Central memory CD8-positive, alpha-beta T cell (primary cell): ENCODE measurements at regions not wholly inside any gene's neighbourhood (a gene's known extent, or its start where the extent isn't known, plus 50 kb on each side); places are given as distances from the start of the nearest gene placed in this dataset.
"Not testable (repeated sequence)": the region's sequence is repeated elsewhere in the genome, so short reads cannot be mapped to it uniquely, and the experiment has no call there.

ENCODE experiments used
- ATAC-seq: fragments of 150-1000 bp; cut with Tn5 transposase; replicated peaks from 2 replicates; pipeline ENCODE4 v1.10.0; 2022; ENCODE audit warnings: mild to moderate bottlenecking, moderate FRiP score, moderate number of reproducible peaks; ENCODE audit not compliant: poor library complexity, severe bottlenecking; ENCODE audit errors: extremely low read depth
- DNase-seq, 2 donors: peaks; one replicate each; pipeline ENCODE4 v3.0.0; 2021; ENCODE audit warnings: low spot score in 2 of 2
- H3K27ac Mint-ChIP-seq: one replicate; pipeline ENCODE4 v1.8.0; 2022; ENCODE audit warnings: low read depth, mild to moderate bottlenecking, moderate library complexity, mixed read lengths
- H3K27me3 Mint-ChIP-seq: one replicate; pipeline ENCODE4 v1.8.0; 2022; ENCODE audit warnings: mixed read lengths
- H3K36me3 Mint-ChIP-seq: one replicate; pipeline ENCODE4 v1.8.0; 2022; ENCODE audit warnings: mild to moderate bottlenecking, moderate library complexity, mixed read lengths; ENCODE audit not compliant: insufficient read depth
- H3K4me1 Mint-ChIP-seq: one replicate; pipeline ENCODE4 v1.8.0; 2022; ENCODE audit warnings: mixed read lengths
- H3K4me3 Mint-ChIP-seq: one replicate; pipeline ENCODE4 v1.8.0; 2022; ENCODE audit warnings: mild to moderate bottlenecking, moderate library complexity, mixed read lengths
- H3K9me3 Mint-ChIP-seq: one replicate; pipeline ENCODE4 v1.8.0; 2022; ENCODE audit warnings: mixed read lengths

DNA sequence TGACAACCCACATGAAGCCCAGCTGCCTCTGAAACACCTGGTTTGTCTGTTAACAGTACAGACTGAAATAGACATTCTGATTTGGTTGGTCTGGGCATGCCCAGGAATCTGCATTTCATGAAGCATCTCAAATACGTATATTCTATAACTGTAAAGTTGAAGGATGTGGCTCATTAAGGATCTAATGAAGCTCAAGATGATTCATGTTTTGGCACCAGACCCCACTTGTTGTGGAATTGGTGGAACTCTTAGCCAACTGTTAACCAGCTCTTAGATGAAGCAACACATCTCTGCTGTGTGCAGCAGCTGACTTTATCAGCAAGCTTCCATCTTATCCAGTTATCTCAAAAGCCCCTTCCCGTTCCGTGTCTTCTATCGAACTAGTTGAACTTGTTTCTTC lies 232.2 kb downstream of the INSC start:
- H3K4me1 Mint-ChIP-seq: no peaks in the 10 kb centered on the region

DNA sequence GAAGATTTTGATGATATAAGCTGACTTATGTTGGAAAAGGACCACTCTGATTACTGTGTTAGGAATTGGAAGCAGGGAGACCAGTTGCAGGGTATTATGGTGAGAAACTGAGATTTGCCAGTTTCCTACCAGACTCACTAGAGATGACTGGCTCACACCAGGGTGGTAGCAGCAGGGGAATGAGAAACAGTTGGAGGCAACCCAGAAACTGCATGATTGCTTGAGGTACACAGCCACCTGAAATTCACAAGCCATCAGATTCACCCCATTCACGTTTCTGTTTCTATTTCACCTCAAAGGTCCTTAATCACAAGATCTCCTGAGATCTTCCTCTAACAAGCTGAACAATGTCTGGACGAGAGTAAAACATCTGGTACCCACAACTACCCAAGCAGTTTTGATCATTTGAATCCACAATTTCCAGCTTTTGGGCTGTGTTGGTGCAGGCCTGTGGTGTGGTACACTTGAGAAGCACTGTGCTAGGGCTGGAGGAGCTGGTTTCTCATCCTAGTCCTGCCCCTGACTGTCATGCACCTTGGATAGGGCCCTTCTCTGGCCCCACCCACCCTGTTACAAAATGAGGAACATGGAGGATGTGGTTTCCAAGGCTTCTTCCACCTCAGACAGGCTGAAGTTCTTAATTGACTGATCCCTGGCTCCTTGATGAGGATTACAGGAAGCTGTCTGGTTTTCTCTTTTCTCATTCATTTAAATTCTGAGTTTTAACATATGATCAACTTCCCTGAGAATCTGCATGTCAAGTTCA lies 233.4 kb downstream of the INSC start:
- Mint-ChIP-seq H3K4me3 (no peak overlapping the region), H3K27ac (no peak overlapping the region), H3K27me3 (no peaks in the 10 kb centered on the region), H3K4me1 (no peaks in the 10 kb centered on the region), H3K9me3 (no peaks in the 10 kb centered on the region), H3K36me3 (peaks cover 2% of the 10 kb centered on the region)
- DNase-seq: no peak
- ATAC-seq: no peak

More for the DNA sequence above, 232.2 kb downstream of the INSC start:
- Mint-ChIP-seq H3K27me3 (no peaks in the 10 kb centered on the region), H3K36me3 (peaks cover 2% of the 10 kb centered on the region), H3K9me3 (no peaks in the 10 kb centered on the region), H3K4me3 (no peak overlapping the region), H3K27ac (no peak overlapping the region)
- ATAC-seq (no peak), DNase-seq (no peak)

DNA sequence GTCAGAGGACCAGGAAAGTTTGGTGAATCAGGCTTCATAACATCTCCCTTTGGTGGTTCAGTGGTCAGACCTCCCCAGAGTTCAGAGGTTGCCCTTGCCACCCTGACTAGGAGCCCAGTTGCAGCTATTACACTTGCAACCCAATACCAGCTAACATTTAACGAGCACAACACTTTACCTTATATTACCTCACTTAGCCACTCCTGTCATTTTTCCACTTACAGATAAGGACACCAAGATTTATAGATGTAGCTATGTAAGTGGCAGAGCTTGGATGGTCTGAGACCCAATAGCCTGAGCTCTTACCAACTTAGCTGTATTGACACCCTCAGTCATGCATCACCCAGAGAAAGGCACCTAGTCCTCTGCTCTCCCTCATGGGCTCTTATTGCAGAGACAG lies 234.7 kb downstream of the INSC start:
- Mint-ChIP-seq H3K9me3 (no peaks in the 10 kb centered on the region), H3K27ac (no peak overlapping the region), H3K4me1 (no peaks in the 10 kb centered on the region), H3K36me3 (peaks cover 2% of the 10 kb centered on the region), H3K27me3 (no peaks in the 10 kb centered on the region), H3K4me3 (no peak overlapping the region)
- DNase-seq (no peak), ATAC-seq (no peak)

- H3K4me1 Mint-ChIP-seq: no peaks in the 10 kb centered on the region
- no peak for DNase-seq
- no peak for ATAC-seq
- peaks cover 6% of the 10 kb centered on the region for H3K9me3 Mint-ChIP-seq
- peaks cover 2% of the 10 kb centered on the region for H3K36me3 Mint-ChIP-seq
- no peak overlapping the region for H3K4me3 Mint-ChIP-seq
- H3K27ac Mint-ChIP-seq: no peak overlapping the region
- H3K27me3 Mint-ChIP-seq: peaks cover 8% of the 10 kb centered on the region
Measured at GRCh38 chr11:15361316-15361715, 246.6 kb downstream of the INSC start.

DNA sequence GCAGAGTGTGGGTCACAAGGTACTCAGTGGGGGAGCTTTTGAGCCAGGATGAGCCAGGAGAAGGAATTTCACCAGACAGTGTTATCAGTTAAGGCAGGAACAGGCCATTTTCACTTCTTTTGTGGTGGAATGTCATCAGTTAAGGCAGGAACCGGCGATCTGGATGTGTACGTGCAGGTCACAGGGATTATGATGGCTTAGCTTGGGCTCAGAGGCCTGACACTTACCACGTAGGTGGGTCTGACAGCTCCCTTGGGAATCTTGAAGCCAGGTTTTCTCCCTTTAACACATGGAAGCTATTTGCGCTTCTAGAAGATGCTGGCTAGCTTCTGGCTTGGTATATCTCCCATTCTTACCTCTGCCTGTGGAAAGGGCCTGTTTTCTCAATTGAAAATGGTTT lies 250.6 kb downstream of the INSC start:
- not testable (repeated sequence) for H3K36me3 Mint-ChIP-seq, H3K4me1 Mint-ChIP-seq, H3K27ac Mint-ChIP-seq, ATAC-seq, H3K4me3 Mint-ChIP-seq, DNase-seq
- peaks cover 16% of the 10 kb centered on the region for H3K9me3 Mint-ChIP-seq
- peaks cover 12% of the 10 kb centered on the region for H3K27me3 Mint-ChIP-seq

GRCh38 chr11:15367695-15368094 lies 253.0 kb downstream of the INSC start:
- Mint-ChIP-seq H3K27ac (no peak overlapping the region), H3K36me3 (peaks cover 4% of the 10 kb centered on the region)

DNA sequence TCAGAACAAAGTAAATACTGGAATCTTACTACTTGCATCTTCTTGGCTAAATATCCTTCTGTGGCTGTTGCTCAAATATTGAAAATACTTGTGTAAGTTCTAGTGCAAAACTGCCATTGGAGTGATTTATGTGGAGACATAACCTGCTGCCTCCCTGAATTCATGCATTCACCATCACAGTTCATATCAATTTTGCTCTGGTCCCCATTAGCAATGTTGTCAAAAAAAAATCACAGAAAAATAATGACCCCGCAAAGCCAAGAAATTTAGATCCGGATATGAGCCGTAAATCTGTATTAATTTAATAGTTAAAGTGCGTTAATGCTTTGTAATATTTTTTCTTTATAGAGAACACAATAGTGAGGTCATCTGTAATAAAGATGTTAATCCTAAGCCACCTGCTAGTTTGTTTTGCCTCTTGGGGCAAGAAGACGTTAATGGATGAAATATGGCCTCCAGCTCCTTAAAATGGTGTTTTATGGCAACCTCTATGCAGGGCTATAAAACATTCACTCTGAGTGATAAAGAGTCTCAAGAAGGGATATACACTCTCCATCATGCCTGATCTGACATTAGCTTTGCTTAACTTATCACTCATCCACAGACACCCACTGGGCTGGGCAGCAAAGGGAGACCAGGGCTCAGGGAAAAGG lies 255.9 kb downstream of the INSC start:
- Mint-ChIP-seq H3K36me3 (peaks cover 4% of the 10 kb centered on the region), H3K9me3 (peaks cover 13% of the 10 kb centered on the region), H3K27ac (no peak overlapping the region), H3K4me3 (no peak overlapping the region), H3K4me1 (no peaks in the 10 kb centered on the region), H3K27me3 (peaks cover 11% of the 10 kb centered on the region)
- ATAC-seq: no peak
- DNase-seq: no peak

More at GRCh38 chr11:15367695-15368094, 253.0 kb downstream of the INSC start:
- DNase-seq (no peak), ATAC-seq (no peak)
- no peak overlapping the region for H3K4me3 Mint-ChIP-seq
- H3K27me3 Mint-ChIP-seq: peaks cover 12% of the 10 kb centered on the region
- H3K9me3 Mint-ChIP-seq: peaks cover 16% of the 10 kb centered on the region
- H3K4me1 Mint-ChIP-seq: no peaks in the 10 kb centered on the region

DNA sequence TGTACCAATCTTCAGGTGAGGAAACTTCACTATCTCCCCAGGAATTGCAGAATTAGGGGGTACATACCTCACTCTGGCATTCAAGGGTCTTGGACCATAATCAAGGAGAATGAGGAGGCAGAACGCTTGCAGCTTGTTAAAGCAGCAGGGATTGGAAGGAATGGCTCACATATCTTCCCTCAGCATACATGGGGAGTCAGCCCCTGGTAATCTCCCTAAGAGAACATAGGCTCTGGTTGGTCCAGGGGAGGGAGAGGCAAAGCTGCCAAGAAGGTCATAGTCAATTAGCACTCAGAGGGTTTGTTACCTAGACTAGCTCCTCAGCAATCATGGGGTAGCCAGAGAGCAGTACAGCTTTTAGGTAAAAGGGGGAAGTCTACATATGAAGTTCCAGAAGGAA lies 256.8 kb downstream of the INSC start:
- Mint-ChIP-seq H3K4me3 (no peak overlapping the region), H3K4me1 (no peaks in the 10 kb centered on the region), H3K27ac (no peak overlapping the region), H3K27me3 (peaks cover 2% of the 10 kb centered on the region), H3K36me3 (peaks cover 4% of the 10 kb centered on the region), H3K9me3 (peaks cover 15% of the 10 kb centered on the region)
- DNase-seq (no peak), ATAC-seq (no peak)

DNA sequence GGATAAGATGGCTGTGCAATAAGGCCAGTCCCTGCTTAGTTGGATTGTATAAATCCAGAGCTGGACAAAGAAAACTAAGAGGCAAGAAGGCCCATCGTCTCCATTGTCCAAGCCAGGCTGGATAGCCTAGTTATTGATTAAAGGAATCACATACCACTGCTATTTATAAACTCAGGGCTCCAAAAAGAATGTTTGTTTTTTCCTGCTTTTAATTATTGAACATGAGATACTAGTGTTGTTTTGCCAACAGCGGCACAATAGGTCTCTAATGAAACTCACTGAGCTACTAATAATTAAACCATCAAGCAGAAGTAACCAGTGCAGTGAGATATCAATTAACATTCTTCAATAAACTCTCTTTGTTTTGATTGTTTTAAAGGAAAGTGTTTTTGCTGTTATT lies 259.7 kb downstream of the INSC start:
- no peaks in the 10 kb centered on the region for H3K27me3 Mint-ChIP-seq
- H3K4me3 Mint-ChIP-seq: no peak overlapping the region
- H3K9me3 Mint-ChIP-seq: peaks cover 11% of the 10 kb centered on the region
- H3K27ac Mint-ChIP-seq: no peak overlapping the region
- H3K4me1 Mint-ChIP-seq: no peaks in the 10 kb centered on the region
- peaks cover 3% of the 10 kb centered on the region for H3K36me3 Mint-ChIP-seq
- DNase-seq: no peak
- ATAC-seq: no peak

DNA sequence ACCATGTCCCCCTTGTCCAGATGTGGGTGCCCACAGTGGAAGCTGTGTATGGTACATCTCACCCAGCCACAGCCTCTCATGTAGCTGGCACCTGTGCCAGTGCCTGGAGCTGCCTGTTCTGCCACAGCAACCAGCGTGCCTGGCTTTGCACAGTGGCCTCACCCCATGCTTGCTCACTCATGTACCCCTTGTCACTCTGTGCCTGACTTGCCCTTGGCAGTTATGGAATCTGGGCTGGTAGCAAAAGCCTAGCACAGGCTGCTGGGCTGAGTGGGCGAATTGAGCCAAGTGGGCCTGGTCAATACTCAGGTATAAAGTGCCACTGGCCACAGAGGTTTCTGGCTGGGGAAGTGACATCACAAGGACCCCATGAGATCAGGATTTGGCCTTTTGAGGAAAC lies 264.2 kb downstream of the INSC start:
- ATAC-seq (no peak), DNase-seq (no peak)
- H3K9me3 Mint-ChIP-seq: peaks cover 12% of the 10 kb centered on the region
- H3K36me3 Mint-ChIP-seq: peaks cover 5% of the 10 kb centered on the region
- H3K4me1 Mint-ChIP-seq: no peaks in the 10 kb centered on the region
- no peak overlapping the region for H3K4me3 Mint-ChIP-seq
- no peaks in the 10 kb centered on the region for H3K27me3 Mint-ChIP-seq
- H3K27ac Mint-ChIP-seq: no peak overlapping the region

GRCh38 chr11:15379483-15379882 lies 264.8 kb downstream of the INSC start:
- Mint-ChIP-seq H3K27ac (no peak overlapping the region), H3K27me3 (no peaks in the 10 kb centered on the region), H3K4me3 (no peak overlapping the region), H3K4me1 (no peaks in the 10 kb centered on the region), H3K9me3 (peaks cover 12% of the 10 kb centered on the region), H3K36me3 (peaks cover 5% of the 10 kb centered on the region)
- no peak for ATAC-seq
- DNase-seq: no peak

GRCh38 chr11:15390857-15391256 lies 276.1 kb downstream of the INSC start:
- no peaks in the 10 kb centered on the region for H3K4me1 Mint-ChIP-seq
- H3K27ac Mint-ChIP-seq: no peak overlapping the region
- H3K4me3 Mint-ChIP-seq: no peak overlapping the region

DNA sequence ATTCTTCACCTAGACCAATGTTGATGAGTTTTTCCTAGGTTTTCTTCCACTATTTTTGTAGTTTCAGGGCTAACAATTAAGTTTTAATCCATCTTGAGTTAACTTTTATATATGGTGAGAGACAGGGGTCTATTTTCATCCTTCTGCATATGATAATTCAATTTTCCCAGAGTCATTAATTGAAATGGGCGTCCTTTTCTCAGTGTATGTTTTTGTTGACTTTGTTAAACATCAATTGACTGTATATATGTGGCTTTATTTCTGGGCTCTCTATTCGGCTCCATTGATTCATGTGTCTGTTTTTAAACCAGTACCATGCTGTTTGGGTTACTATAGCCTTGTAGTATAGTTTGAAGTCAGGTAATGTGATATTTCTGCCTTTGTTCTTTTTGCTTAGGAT lies 282.1 kb downstream of the INSC start:
- Mint-ChIP-seq H3K27me3 (no peaks in the 10 kb centered on the region), H3K9me3 (peaks cover 13% of the 10 kb centered on the region), H3K4me3 (no peak overlapping the region), H3K36me3 (no peaks in the 10 kb centered on the region), H3K27ac (no peak overlapping the region), H3K4me1 (no peaks in the 10 kb centered on the region)
- DNase-seq: no peak
- no peak for ATAC-seq

More at GRCh38 chr11:15390857-15391256, 276.1 kb downstream of the INSC start:
- Mint-ChIP-seq H3K9me3 (peaks cover 6% of the 10 kb centered on the region), H3K36me3 (no peaks in the 10 kb centered on the region), H3K27me3 (no peaks in the 10 kb centered on the region)
- DNase-seq (no peak), ATAC-seq (no peak)
